GM12878 (cell line): ENCODE measurements at regions not wholly inside any gene's neighbourhood (a gene's known extent, or its start where the extent isn't known, plus 50 kb on each side); places are given as distances from the start of the nearest gene placed in this dataset.
A peak's percentile ranks its signal among the peaks of the same experiment; 100 is the strongest.

Experiments used
- ATAC-seq: fragments of 200-7000 bp; cut with Tn5 transposase; 3 replicates; pipeline ENCODE4 v1.9.1; 2020; ENCODE audit warnings: mild to moderate bottlenecking, moderate library complexity
- BruUV-seq: library from RNA; stranded (reverse); fragments of 400-500 nt; replicated peaks from 2 replicates; lab custom pipeline; 2021; lab: Mats Ljungman, UMichigan
- CTCF ChIA-PET: fragments of 300-600 bp; sonication (Branson Sonifier 250); formaldehyde crosslinking; extraction: SDS; loops from one replicate; lab custom pipeline; 2021; ENCODE audit warnings: inconsistent platforms; lab: Yijun Ruan, JAX
- POLR2A ChIA-PET: fragments of 350-600 bp; formaldehyde crosslinking; extraction: SDS; loops from one replicate; lab custom pipeline; 2021; ENCODE audit warnings: inconsistent platforms; lab: Charles Lee
- RAD21 ChIA-PET: fragments of 300-600 bp; sonication (Branson Sonifier 250); formaldehyde crosslinking; loops from one replicate; lab custom pipeline; 2023; ENCODE audit warnings: antibody characterized with exemption; ENCODE audit not compliant: unreplicated experiment; lab: Charles Lee
- SMC1A ChIA-PET: fragments of 300-600 bp; sonication (Branson Sonifier 250); formaldehyde crosslinking; loops from one replicate; lab custom pipeline; 2023; ENCODE audit not compliant: unreplicated experiment, uncharacterized antibody; lab: Charles Lee
- DNase-seq: peaks from one replicate; pipeline ENCODE4 v3.0.0-alpha.2; 2011; ENCODE audit warnings: low read depth, low spot score
- FAIRE-seq: peaks from 3 replicates; lab custom pipeline; 2011; peaks lifted over from hg19 to GRCh38; lab: Jason Lieb, UNC
- H2AFZ ChIP-seq: 2 replicates; pipeline ENCODE4 v1.6.0; 2011; ENCODE audit warnings: low read depth, low read length, control low read depth; ENCODE audit not compliant: control insufficient read depth
- H3K27ac ChIP-seq: 2 replicates; pipeline ENCODE4 v1.5.1; 2011; ENCODE audit warnings: control low read depth; ENCODE audit not compliant: control insufficient read depth, insufficient read depth
- H3K27me3 ChIP-seq, 2 experiments: replicated peaks in 1 of 2; 2 replicates each; pipeline versions ENCODE4 v1.6.0 to v1.6.1; 2011; ENCODE audit warnings: low read length in 1 of 2; ENCODE audit not compliant: control insufficient read depth in 2 of 2, insufficient read depth in 2 of 2
- H3K36me3 ChIP-seq, 2 experiments: 2 replicates each; pipeline ENCODE4 v1.5.1; 2011; ENCODE audit warnings: low read length in 1 of 2; ENCODE audit not compliant: control insufficient read depth in 2 of 2, insufficient read depth in 2 of 2
- H3K4me1 ChIP-seq: 2 replicates; pipeline ENCODE4 v1.6.1; 2011; ENCODE audit warnings: mild to moderate bottlenecking, low read length, moderate library complexity, mixed read lengths; ENCODE audit not compliant: control insufficient read depth, insufficient read depth
- H3K4me2 ChIP-seq: 2 replicates; pipeline ENCODE4 v1.6.0; 2011; ENCODE audit warnings: control low read depth; ENCODE audit not compliant: control insufficient read depth, insufficient read depth
- H3K4me3 ChIP-seq: fragments of 200-600 bp; sonication (generic); 2 replicates; pipeline ENCODE4 v1.5.1; 2016
- H3K79me2 ChIP-seq: 2 replicates; pipeline ENCODE4 v1.6.0; 2011; ENCODE audit warnings: low read length; ENCODE audit not compliant: control insufficient read depth, insufficient read depth
- H3K9ac ChIP-seq: 2 replicates; pipeline ENCODE4 v1.8.0; 2011; ENCODE audit warnings: low read length, control low read depth, mixed read lengths; ENCODE audit not compliant: control insufficient read depth, insufficient read depth
- H3K9me3 ChIP-seq: replicated peaks from 3 replicates; pipeline ENCODE4 v1.5.1; 2011; ENCODE audit warnings: mild to moderate bottlenecking, low read length; ENCODE audit not compliant: control insufficient read depth, insufficient read depth
- H4K20me1 ChIP-seq: 2 replicates; pipeline ENCODE4 v1.6.0; 2011; ENCODE audit not compliant: control insufficient read depth, insufficient read depth
- BMI1 ChIP-seq: fragments of 450-650 bp; IDR thresholded peaks from 2 replicates; pipeline ENCODE4 v1.6.1; 2016; ENCODE audit warnings: mild to moderate bottlenecking, moderate library complexity, borderline replicate concordance
- CTCF ChIP-seq, 3 experiments: IDR thresholded peaks in 2 of 3; conservative IDR thresholded peaks in 1 of 3; 2 replicates each; pipeline ENCODE4 v1.5.1; 2011; ENCODE audit warnings: low read depth in 3 of 3, low read length in 3 of 3, mild to moderate bottlenecking in 3 of 3, control low read depth in 2 of 3, moderate library complexity in 2 of 3, inconsistent platforms in 1 of 3, mixed read lengths in 1 of 3; ENCODE audit not compliant: control insufficient read depth in 2 of 3, insufficient read depth in 1 of 3; ENCODE audit errors: extremely low read depth in 1 of 3
- FOS ChIP-seq: IDR thresholded peaks from 3 replicates; pipeline ENCODE4 v1.6.1; 2011; ENCODE audit warnings: borderline replicate concordance; ENCODE audit not compliant: insufficient read length; ENCODE audit errors: extremely low read depth
- NFIC ChIP-seq: IDR thresholded peaks from 2 replicates; pipeline ENCODE4 v1.6.1; 2012; ENCODE audit warnings: low read depth, mild to moderate bottlenecking, inconsistent platforms, low read length, moderate library complexity
- RAD21 ChIP-seq: IDR thresholded peaks from 2 replicates; pipeline ENCODE4 v1.6.1; 2011; ENCODE audit warnings: mild to moderate bottlenecking, low read depth, low read length, moderate library complexity; ENCODE audit not compliant: insufficient read depth
- RFX5 ChIP-seq: IDR thresholded peaks from 2 replicates; pipeline ENCODE4 v1.6.1; 2011; ENCODE audit warnings: low read depth, low read length, improper control_type of control experiment
- SMC3 ChIP-seq: IDR thresholded peaks from 2 replicates; pipeline ENCODE4 v1.6.1; 2011; ENCODE audit warnings: low read length, improper control_type of control experiment, borderline replicate concordance
- TCF7 ChIP-seq: IDR thresholded peaks from 2 replicates; pipeline ENCODE4 v1.6.1; 2014; ENCODE audit warnings: antibody characterized with exemption, borderline replicate concordance
- ZNF687 ChIP-seq: fragments of 450-650 bp; IDR thresholded peaks from 2 replicates; pipeline ENCODE4 v1.6.1; 2017; ENCODE audit warnings: mild to moderate bottlenecking, moderate library complexity
- WGBS: methylation state at CpG from one replicate; pipeline ENCODE4 v1.1.6; 2016; ENCODE audit warnings: low lambda C conversion rate; ENCODE audit not compliant: insufficient replicate concordance, insufficient coverage; ENCODE audit errors: missing lambda C conversion rate; 5-methylcytosine and 5-hydroxymethylcytosine counted together
- in situ Hi-C: fragments of 300-500 bp; cut with MboI; formaldehyde crosslinking; loops from 9 replicates; pipeline ENCODE4 v1.14.3; 2018; ENCODE audit warnings: mixed read lengths
- intact Hi-C: fragments of 100-400 bp; cut with micrococcal nuclease; formaldehyde crosslinking; loops from one replicate; pipeline ENCODE4 v1.14.2; 2022; ENCODE audit not compliant: unreplicated experiment

- H3K79me2 ChIP-seq, result no peaks in the 10 kb centered on the region
- in situ Hi-C loops (loop anchor here (5.0 kb wide), 1 partner anchor 294 kb away; no protein-coding TSS in a partner anchor), intact Hi-C loops (loop anchor here (10.0 kb wide), 1 partner anchor 302 kb away; no protein-coding TSS in a partner anchor)
- BruUV-seq, result no TSS peak
- no peaks in the 10 kb centered on the region; the same call in 2 of the 3 replicates for H3K9me3 ChIP-seq
- peak; percentile 35 for ATAC-seq
- H3K4me3 ChIP-seq, result no peak overlapping the region
- H3K27me3 ChIP-seq, result no peaks in the 10 kb centered on the region
- POLR2A ChIA-PET, result no interaction called here
- no peak for FAIRE-seq
- no peaks in the 10 kb centered on the region for H3K36me3 ChIP-seq
- DNase-seq, result no peak
- H3K9ac ChIP-seq, result no peak overlapping the region
- WGBS, result 20% methylated on average over 2 of the region's 2 CpGs
- RAD21 ChIA-PET, result no interaction called here
- no peak overlapping the region for H3K27ac ChIP-seq
- SMC1A ChIA-PET, result interaction anchor here (0.7 to 1.5 kb wide), 2 partner anchors 13 to 16 kb away, joined by 3 to 6 read pairs; no protein-coding TSS in a partner anchor
- peak overlapping the region; percentile 15 for H2AFZ ChIP-seq
- no peak overlapping the region for H3K4me2 ChIP-seq
- TF ChIP-seq CTCF (IDR thresholded peaks at IDR 0.05 in 2 of 3, conservative IDR thresholded peaks at IDR 0.05 in 1 of 3; ENCODE audit: control insufficient read depth in 2 of 3, extremely low read depth in 1 of 3, insufficient read depth in 1 of 3, low read depth in 3 of 3, low read length in 3 of 3), result peak in 2 of 3 experiments; percentile 7 to 9; a peak in 1 of 6 replicates
- TF ChIP-seq NFIC, result no peak
- TF ChIP-seq RAD21, result 0 out of 2 replicates have a peak, but pooled peaks have one; percentile 11
- TF ChIP-seq TCF7, result no peak
- TF ChIP-seq BMI1, result no peak
- no peak for TF ChIP-seq SMC3
- no peak for TF ChIP-seq FOS
- TF ChIP-seq RFX5, result no peak
- TF ChIP-seq ZNF687, result no peak
- TF ChIP-seq, all 136 proteins: peak for 2
- Histone ChIP-seq H3K4me1 (peaks cover 24% of the 10 kb centered on the region), H4K20me1 (no peaks in the 10 kb centered on the region)
- CTCF ChIA-PET, result interaction anchor here (0.6 to 1.1 kb wide), 2 partner anchors 79 to 288 kb away, joined by 3 to 4 read pairs; no protein-coding TSS in a partner anchor
These were observed 78.1 kb downstream of the CXCL12 start for GRCh38 chr10:44306762-44307161.
